ENCODE measurements at regions not wholly inside any gene's neighbourhood (a gene's known extent, or its start where the extent isn't known, plus 50 kb on each side); places are given as distances from the start of the nearest gene placed in this dataset.

GRCh38 chr2:129299756-129300155 is 679.7 kb upstream of the RAB6C start:
- FAIRE-seq, result no peak
- DNase-seq (ENCODE audit: low read depth, low spot score), result no peak
- dilution Hi-C loops (cut with MboI; ENCODE audit: extremely low pct_ligation_motif_present, low sequenced_read_pairs), result no loop called here
- TF ChIP-seq MAX (IDR thresholded peaks at IDR 0.05; ENCODE audit: insufficient read depth, insufficient read length) (no peak), GATA2 (IDR thresholded peaks at IDR 0.05; ENCODE audit: insufficient read depth, insufficient read length, low read depth, low read length) (no peak), JUN (IDR thresholded peaks at IDR 0.05; ENCODE audit: borderline replicate concordance, insufficient read depth, insufficient read length, low read depth) (no peak), CTCF (IDR thresholded peaks at IDR 0.05; ENCODE audit: extremely low read depth in 1 of 2, insufficient read depth in 1 of 2, low read depth in 1 of 2, low read length in 2 of 2) (no peak)
- POLR2A ChIA-PET, result no interaction called here
- Histone ChIP-seq H4K20me1 (replicated peaks; ENCODE audit: control insufficient read depth, extremely low read depth, insufficient read depth, low read length) (no peaks in the 10 kb centered on the region), H2AFZ (ENCODE audit: low read depth, low read length) (no peak overlapping the region), H3K9me1 (replicated peaks; ENCODE audit: control insufficient read depth, extremely low read depth, insufficient read depth, low read length) (no peaks in the 10 kb centered on the region), H3K27ac (ENCODE audit: insufficient read depth, low read depth, low read length) (no peak overlapping the region), H3K4me2 (ENCODE audit: insufficient read depth, low read length) (no peak overlapping the region), H3K9ac (replicated peaks; ENCODE audit: extremely low read depth, insufficient read depth, low read length) (no peak overlapping the region), H3K9me3 (replicated peaks; ENCODE audit: control insufficient read depth, insufficient read depth, low read length) (peaks cover 10% of the 10 kb centered on the region), H3K79me2 (ENCODE audit: control insufficient read depth, insufficient read depth, low read length) (no peaks in the 10 kb centered on the region), H3K4me1 (ENCODE audit: control insufficient read depth, extremely low read depth, insufficient read depth, low read length) (no peaks in the 10 kb centered on the region), H3K27me3 (ENCODE audit: control insufficient read depth in 2 of 2, insufficient read depth in 2 of 2, low read length in 2 of 2) (no peaks in the 10 kb centered on the region), H3K4me3 (replicated peaks in 1 of 3; ENCODE audit: insufficient read depth in 1 of 3, low read depth in 1 of 3, low read length in 3 of 3) (no peak overlapping the region), H3K36me3 (ENCODE audit: control insufficient read depth in 2 of 2, extremely low read depth in 1 of 2, insufficient read depth in 2 of 2, low read length in 2 of 2) (no peaks in the 10 kb centered on the region)
- CTCF ChIA-PET, result no interaction called here
- intact Hi-C loops (cut with micrococcal nuclease), result no loop called here
- no TSS peak for BruUV-seq (replicated peaks)

- Histone ChIP-seq H3K79me2 (ENCODE audit: control insufficient read depth, insufficient read depth, low read length) (no peaks in the 10 kb centered on the region), H3K4me2 (ENCODE audit: insufficient read depth, low read length) (no peak overlapping the region), H3K9ac (replicated peaks; ENCODE audit: extremely low read depth, insufficient read depth, low read length) (no peak overlapping the region), H2AFZ (ENCODE audit: low read depth, low read length) (no peak overlapping the region), H3K27me3 (ENCODE audit: control insufficient read depth in 2 of 2, insufficient read depth in 2 of 2, low read length in 2 of 2) (no peaks in the 10 kb centered on the region), H3K4me3 (replicated peaks in 1 of 3; ENCODE audit: insufficient read depth in 1 of 3, low read depth in 1 of 3, low read length in 3 of 3) (no peak overlapping the region), H4K20me1 (replicated peaks; ENCODE audit: control insufficient read depth, extremely low read depth, insufficient read depth, low read length) (no peaks in the 10 kb centered on the region), H3K36me3 (ENCODE audit: control insufficient read depth in 2 of 2, extremely low read depth in 1 of 2, insufficient read depth in 2 of 2, low read length in 2 of 2) (no peaks in the 10 kb centered on the region), H3K4me1 (ENCODE audit: control insufficient read depth, extremely low read depth, insufficient read depth, low read length) (no peaks in the 10 kb centered on the region), H3K9me1 (replicated peaks; ENCODE audit: control insufficient read depth, extremely low read depth, insufficient read depth, low read length) (no peaks in the 10 kb centered on the region), H3K27ac (ENCODE audit: insufficient read depth, low read depth, low read length) (no peak overlapping the region), H3K9me3 (replicated peaks; ENCODE audit: control insufficient read depth, insufficient read depth, low read length) (peaks cover 10% of the 10 kb centered on the region)
- ChIA-PET POLR2A (no interaction called here), CTCF (interaction anchor here (0.5 kb wide), 1 partner anchor 40 kb away, joined by 3 read pairs; no protein-coding TSS in a partner anchor)
- intact Hi-C loops (cut with micrococcal nuclease), result no loop called here
- no TSS peak for BruUV-seq (replicated peaks)
- TF ChIP-seq GATA2 (IDR thresholded peaks at IDR 0.05; ENCODE audit: insufficient read depth, insufficient read length, low read depth, low read length) (no peak), MAX (IDR thresholded peaks at IDR 0.05; ENCODE audit: insufficient read depth, insufficient read length) (no peak), POLR2A (IDR thresholded peaks at IDR 0.05; ENCODE audit: low read depth, low read length) (no peak), JUN (IDR thresholded peaks at IDR 0.05; ENCODE audit: borderline replicate concordance, insufficient read depth, insufficient read length, low read depth) (no peak), POLR2AphosphoS5 (IDR thresholded peaks at IDR 0.05; ENCODE audit: insufficient read depth, low read depth, low read length) (no peak), EZH2 (IDR thresholded peaks at IDR 0.05; ENCODE audit: borderline replicate concordance, low read depth, low read length, severe bottlenecking) (no peak), FOS (IDR thresholded peaks at IDR 0.05; ENCODE audit: borderline replicate concordance, insufficient read depth, low read length) (no peak), MYC (IDR thresholded peaks at IDR 0.05; ENCODE audit: low read depth, low read length) (no peak), CTCF (IDR thresholded peaks at IDR 0.05; ENCODE audit: extremely low read depth in 1 of 2, insufficient read depth in 1 of 2, low read depth in 1 of 2, low read length in 2 of 2) (no peak)
- FAIRE-seq (no peak), DNase-seq (ENCODE audit: low read depth, low spot score) (no peak)
- dilution Hi-C loops (cut with MboI; ENCODE audit: extremely low pct_ligation_motif_present, low sequenced_read_pairs), result no loop called here
These were observed 679.0 kb upstream of the RAB6C start for GRCh38 chr2:129300456-129300855.
